Omental fat pad (tissue), 3 donors: ENCODE measurements at regions not wholly inside any gene's neighbourhood (a gene's known extent, or its start where the extent isn't known, plus 50 kb on each side); places are given as distances from the start of the nearest gene placed in this dataset.

Experiments used
- ATAC-seq: fragments of 150-250 bp; one replicate; pipeline ENCODE4 v1.9.1; 2016; ENCODE audit warnings: mild to moderate bottlenecking, moderate library complexity; ENCODE audit not compliant: low FRiP score
- DNase-seq: peaks from one replicate; pipeline ENCODE4 v3.0.0-alpha.2; 2019; ENCODE audit warnings: low spot score
- TF ChIP-seq, protein P1 (sequence below), 3 donors: fragments of 450-650 bp; IDR thresholded peaks; one replicate each; pipeline ENCODE4 v1.5.1; 2016 to 2017; ENCODE audit warnings: antibody characterized with exemption in 3 of 3, mild to moderate bottlenecking in 3 of 3, moderate library complexity in 2 of 3

DNA sequence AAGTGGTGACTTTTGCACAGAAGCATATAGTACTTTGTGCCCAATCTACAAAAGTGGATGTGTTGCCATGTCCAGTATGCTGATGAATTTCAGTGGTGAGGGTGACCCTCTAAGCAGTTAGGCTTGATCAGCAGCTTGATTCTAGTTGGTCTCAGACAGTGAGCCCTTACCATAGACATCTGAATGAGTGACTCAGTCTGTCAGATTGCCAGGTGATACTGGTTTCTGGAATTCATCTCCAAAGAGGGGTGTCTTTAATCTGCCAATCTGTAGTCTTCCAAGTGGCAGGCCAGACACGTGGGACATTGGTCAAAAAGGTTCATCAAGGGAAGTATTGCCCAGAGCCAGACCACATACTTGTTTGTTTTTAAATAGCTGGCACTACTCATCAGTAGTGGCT is 187.4 kb upstream of the SLC16A7 start:
- TF ChIP-seq, protein P1, sequence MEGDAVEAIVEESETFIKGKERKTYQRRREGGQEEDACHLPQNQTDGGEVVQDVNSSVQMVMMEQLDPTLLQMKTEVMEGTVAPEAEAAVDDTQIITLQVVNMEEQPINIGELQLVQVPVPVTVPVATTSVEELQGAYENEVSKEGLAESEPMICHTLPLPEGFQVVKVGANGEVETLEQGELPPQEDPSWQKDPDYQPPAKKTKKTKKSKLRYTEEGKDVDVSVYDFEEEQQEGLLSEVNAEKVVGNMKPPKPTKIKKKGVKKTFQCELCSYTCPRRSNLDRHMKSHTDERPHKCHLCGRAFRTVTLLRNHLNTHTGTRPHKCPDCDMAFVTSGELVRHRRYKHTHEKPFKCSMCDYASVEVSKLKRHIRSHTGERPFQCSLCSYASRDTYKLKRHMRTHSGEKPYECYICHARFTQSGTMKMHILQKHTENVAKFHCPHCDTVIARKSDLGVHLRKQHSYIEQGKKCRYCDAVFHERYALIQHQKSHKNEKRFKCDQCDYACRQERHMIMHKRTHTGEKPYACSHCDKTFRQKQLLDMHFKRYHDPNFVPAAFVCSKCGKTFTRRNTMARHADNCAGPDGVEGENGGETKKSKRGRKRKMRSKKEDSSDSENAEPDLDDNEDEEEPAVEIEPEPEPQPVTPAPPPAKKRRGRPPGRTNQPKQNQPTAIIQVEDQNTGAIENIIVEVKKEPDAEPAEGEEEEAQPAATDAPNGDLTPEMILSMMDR (IDR thresholded peaks at IDR 0.05): no peak
- DNase-seq (no peak), ATAC-seq (no peak)

DNA sequence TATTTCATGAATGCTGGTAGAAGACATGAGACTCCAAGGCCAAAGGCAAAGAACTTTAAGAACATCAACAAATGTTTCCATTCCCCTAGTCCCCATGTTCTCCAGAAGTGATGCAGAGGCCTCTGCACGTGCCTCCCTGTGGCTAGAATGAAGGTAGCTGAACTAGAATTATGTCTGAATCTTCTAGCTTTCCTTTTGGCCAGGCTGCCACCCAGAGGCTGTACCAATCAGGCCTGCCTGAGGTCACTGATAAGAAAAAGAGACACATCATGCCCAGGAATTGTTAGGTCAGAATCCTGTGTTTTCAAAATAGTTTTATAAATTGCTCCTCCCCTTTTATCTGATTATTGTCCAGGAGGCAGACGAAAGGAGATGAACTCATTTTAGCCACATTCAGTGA is 188.0 kb upstream of the SLC16A7 start:
- DNase-seq: no peak
- ATAC-seq: no peak
- TF ChIP-seq, protein P1 (IDR thresholded peaks at IDR 0.05): no peak

DNA sequence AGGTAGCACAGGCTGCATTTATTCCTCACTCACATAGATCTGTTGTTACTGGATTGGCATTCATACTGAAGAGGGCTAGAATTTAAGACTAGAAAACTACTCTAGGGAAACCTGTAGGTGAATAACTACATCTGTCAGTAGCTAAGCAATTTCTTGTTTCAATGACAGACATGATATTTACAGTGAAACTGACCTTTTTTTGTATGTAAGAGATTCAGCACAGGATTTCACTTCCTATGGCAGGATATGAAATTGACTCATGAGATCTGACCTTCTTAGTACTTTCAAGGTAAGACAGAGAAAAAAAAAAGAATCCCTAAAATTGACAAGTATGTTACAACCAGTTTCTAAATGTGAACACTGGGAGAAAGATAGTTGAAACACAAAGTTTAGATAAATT is 189.8 kb upstream of the SLC16A7 start:
- DNase-seq: no peak
- ATAC-seq: no peak
- TF ChIP-seq, protein P1 (IDR thresholded peaks at IDR 0.05): no peak

DNA sequence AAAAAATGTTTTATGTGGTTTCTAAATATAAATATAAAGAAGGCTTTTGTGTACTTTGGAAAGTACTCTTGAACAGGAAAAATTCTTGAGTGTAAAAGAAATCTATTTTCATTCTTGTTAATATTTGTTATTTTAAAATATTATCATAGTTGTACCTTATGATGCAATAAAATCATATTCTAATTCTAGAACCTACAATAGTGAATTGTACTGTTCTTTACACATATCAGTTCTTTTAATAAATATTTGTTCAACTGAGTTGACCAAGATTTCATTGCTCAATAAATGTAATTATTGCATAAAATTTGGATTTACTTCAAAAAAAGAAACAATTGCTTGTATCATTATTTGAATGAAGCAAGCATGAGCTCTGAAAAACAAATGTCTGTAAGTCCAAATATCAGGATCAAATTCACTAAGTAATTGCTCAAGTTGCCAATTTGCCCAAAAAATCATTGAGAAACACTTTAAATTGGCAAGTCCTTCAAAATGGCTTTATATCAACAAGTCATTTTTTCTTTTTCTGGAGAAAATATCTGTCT is 191.6 kb upstream of the SLC16A7 start:
- TF ChIP-seq, protein P1 (IDR thresholded peaks at IDR 0.05): no peak
- DNase-seq (no peak), ATAC-seq (no peak)

DNA sequence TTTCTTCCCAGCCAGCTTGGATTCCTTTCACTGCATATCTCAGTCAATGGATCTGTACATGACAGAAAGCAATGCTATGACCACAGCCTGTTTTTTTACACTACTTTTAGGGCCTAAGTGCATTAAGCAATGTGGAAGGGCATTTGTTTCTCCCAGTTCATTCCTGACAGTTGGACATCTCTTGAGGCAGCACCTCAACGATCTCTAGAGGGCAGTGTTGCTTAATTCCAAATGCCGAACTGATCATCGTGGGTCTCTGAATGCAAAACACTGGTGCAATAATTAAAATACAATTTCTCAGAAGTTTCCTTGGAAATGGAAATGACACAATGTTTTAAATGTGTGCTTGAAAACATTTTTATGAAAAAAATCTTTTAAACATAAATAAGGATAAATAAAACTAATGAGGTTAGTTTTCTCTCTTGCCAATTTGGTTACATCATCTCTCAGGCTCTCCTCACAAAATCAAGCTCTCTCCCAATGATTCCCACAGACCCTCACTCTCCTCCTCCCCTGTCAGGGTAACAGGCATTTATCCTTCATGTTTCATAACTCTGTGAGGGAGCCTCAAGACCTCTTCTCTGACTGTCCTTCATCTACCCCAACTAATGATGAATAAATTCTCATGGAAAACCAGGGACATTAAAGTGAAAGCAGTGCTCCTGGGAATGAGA is 192.4 kb upstream of the SLC16A7 start:
- TF ChIP-seq, protein P1 (IDR thresholded peaks at IDR 0.05): peak in 1 of 3 donors; percentile 27
- DNase-seq: no peak
- ATAC-seq: peak; percentile 77

DNA sequence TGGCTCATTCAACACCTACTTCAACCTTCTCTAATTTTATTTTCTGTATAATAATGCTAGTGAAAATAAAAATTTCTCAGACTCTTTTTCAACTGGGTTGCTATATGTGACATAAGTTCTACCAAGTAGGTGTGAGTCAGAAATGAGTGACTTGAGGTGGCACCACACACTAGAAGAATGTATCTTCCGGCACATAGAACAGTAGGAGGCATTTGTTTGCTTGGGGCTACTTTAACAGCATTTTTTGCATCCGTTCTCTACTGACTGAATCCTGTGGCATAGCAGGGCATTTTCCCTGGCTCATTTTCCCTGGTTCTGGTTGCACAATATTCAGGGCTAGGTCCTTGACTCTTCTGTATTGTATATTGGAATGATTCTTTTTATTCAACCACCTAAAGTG is 194.0 kb upstream of the SLC16A7 start:
- TF ChIP-seq, protein P1 (IDR thresholded peaks at IDR 0.05): no peak
- no peak for ATAC-seq
- DNase-seq: no peak

DNA sequence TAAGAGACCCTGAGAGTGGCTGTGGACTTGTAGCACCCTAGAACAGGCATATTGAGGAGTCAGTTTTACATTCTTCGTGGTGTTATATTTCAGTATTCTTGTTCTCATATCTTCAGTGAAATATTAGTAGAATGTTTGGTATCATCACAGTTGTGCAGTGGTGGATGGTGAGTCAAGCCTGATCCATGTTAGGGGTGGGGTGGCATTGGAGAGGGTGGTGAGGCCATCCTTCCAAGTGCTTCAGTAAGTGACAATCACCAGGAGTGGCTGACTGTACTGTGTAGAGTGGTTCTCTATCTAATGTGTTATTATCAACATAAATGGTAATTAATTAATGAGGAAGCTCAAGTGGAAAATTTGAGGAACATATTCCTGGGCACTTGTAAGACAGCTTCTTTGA is 197.7 kb upstream of the SLC16A7 start:
- ATAC-seq: no peak
- TF ChIP-seq, protein P1 (IDR thresholded peaks at IDR 0.05): no peak
- DNase-seq: no peak
